ACHN (cell line): ENCODE measurements at regions not wholly inside any gene's neighbourhood (a gene's known extent, or its start where the extent isn't known, plus 50 kb on each side); places are given as distances from the start of the nearest gene placed in this dataset.
A peak's percentile ranks its signal among the peaks of the same experiment; 100 is the strongest.

Experiments used
- DNase-seq: peaks from one replicate; pipeline ENCODE4 v3.0.0-alpha.2; 2015
- in situ Hi-C: cut with HindIII; loops from 2 replicates; pipeline ENCODE4 v1.10.0; 2017; ENCODE audit warnings: low sequenced_read_pairs, low pct_ligation_motif_present, low pct_unique_long_range_greater_than_20kb

DNA sequence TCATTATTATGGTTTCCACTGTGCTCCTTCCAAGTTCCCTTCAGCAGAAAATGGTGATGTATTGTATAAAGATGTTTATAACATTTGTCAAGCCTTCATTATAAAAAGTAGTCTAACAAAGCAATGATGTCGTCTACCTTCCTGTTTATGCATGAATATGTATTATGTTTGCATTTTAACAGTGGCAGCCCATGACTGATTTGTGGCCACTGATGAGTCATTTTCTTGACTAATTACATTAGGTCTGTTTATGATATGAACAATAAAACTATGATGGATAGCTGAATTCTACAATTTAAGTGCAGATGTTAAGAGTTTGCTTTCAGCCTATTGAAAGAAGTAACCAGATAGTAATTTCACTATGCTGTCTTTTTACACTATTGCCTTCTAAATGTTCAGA lies 75.4 kb upstream of the ADAMTS19 start:
- in situ Hi-C loops = no loop called here
- no peak for DNase-seq

- in situ Hi-C loops = no loop called here
- no peak for DNase-seq
Measured at GRCh38 chr5:129387944-129388343, 72.2 kb upstream of the ADAMTS19 start.

- no peak for DNase-seq
- in situ Hi-C loops = no loop called here
Measured at GRCh38 chr5:129392681-129393080, 67.4 kb upstream of the ADAMTS19 start.

DNA sequence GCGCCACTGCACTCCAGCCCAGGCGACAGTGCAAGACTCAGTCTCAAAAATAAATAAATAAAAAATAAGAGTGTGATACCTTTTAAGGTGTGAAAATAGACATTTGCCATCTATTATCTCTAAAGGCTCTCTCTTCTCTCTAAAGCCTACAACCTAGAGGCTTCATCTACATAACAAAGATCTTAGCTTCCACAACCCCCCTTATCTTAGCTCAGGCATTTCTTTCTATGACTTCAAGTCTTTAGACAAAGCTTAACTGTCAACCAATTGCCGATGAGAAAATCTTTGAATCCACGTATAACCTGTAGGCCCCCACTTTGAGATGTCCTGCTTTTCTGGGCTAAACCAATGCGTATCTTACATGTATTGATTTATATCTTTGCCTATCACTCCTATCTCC lies 64.9 kb upstream of the ADAMTS19 start:
- no peak for DNase-seq
- in situ Hi-C loops = no loop called here

DNA sequence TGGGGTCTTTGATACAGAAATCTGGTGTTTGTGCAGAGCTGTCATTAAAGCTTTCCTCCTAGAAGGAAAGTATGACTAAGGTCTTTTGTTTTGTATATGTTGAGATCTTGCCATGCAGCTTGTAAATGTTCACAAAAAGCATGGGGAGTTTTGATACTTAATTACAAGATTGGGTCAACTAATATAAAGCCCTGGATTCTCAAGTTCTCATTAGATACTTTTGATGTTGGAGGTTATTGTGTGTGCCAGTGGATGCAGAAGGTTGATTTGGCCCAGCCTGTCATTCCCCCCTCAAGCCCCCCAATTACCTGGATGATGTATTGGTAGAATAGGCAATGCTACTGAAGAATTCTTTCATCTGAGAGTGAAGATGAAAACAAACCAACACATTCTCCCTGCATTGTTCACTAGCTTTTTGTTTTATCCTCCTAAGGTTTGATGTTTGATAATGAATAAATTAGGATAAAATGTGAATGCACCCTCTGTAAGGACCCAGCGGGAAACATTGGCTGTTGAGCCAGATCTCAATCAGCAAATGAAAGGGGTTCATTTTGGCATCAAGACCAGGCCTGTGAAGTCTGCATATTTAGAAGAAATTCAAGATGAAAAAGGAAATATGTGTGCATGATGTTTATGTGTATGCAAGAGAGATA lies 61.9 kb upstream of the ADAMTS19 start:
- DNase-seq = no peak
- in situ Hi-C loops = no loop called here

- in situ Hi-C loops = no loop called here
Measured at GRCh38 chr5:129399069-129399468, 61.0 kb upstream of the ADAMTS19 start.

DNA sequence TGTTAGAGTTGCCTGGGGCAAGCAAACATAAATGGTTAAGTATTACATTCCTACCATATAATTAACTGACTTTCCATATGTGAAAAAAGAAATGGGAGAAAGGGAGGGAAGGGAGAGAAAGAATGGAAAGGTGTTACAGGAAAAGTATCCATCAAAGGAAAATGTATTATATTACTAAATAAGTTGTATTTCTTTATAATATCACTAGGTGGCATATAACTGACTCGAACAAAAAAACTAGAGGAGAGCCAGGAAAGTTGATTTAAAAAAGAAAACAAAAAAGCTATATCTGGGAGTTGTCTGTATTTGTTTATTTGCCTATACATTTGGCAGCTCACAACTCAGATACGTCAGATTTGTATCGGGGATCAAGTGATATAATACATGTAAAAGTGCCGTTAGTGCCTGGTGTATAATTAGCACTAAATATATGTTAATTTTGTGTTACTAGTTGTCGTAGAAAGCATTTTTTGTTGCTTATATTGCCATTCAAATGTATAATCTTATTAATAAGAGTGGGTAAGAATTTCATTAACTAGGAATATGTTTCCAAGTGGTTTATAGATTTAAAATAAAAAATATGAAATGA lies 59.6 kb upstream of the ADAMTS19 start:
- in situ Hi-C loops = no loop called here
- DNase-seq = peak; percentile 10

More at GRCh38 chr5:129399069-129399468, 61.0 kb upstream of the ADAMTS19 start:
- DNase-seq = no peak

- DNase-seq = no peak
- in situ Hi-C loops = no loop called here
Measured at GRCh38 chr5:129405222-129405621, 54.9 kb upstream of the ADAMTS19 start.

DNA sequence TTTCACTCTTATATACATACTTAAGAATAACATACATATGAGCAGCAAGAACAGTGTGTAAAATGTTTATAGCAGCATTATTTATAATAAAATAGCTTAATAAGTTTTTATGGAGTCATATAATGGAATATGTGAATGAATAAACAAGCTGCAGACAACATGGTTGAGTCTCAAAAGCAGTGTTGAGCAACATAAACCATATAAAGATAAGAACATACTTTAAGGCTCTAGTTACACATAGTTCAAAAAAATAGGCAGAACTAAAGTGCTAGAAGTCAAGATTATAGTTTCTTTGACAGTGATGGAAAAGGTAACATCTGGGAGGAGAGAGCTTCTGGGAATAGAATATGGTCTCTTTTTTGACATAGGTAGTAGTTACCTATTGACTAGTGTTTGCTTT lies 53.7 kb upstream of the ADAMTS19 start:
- in situ Hi-C loops = no loop called here
- DNase-seq = no peak
